GM12878 (cell line): ENCODE measurements at regions not wholly inside any gene's neighbourhood (a gene's known extent, or its start where the extent isn't known, plus 50 kb on each side); places are given as distances from the start of the nearest gene placed in this dataset.

Experiments
- ATAC-seq: fragments of 200-7000 bp; cut with Tn5 transposase; 3 replicates; pipeline ENCODE4 v1.9.1; 2020; ENCODE audit warnings: mild to moderate bottlenecking, moderate library complexity
- BruUV-seq: library from RNA; stranded (reverse); fragments of 400-500 nt; replicated peaks from 2 replicates; lab custom pipeline; 2021; lab: Mats Ljungman, UMichigan
- CTCF ChIA-PET: fragments of 300-600 bp; sonication (Branson Sonifier 250); formaldehyde crosslinking; extraction: SDS; loops from one replicate; lab custom pipeline; 2021; ENCODE audit warnings: inconsistent platforms; lab: Yijun Ruan, JAX
- POLR2A ChIA-PET: fragments of 350-600 bp; formaldehyde crosslinking; extraction: SDS; loops from one replicate; lab custom pipeline; 2021; ENCODE audit warnings: inconsistent platforms; lab: Charles Lee
- RAD21 ChIA-PET: fragments of 300-600 bp; sonication (Branson Sonifier 250); formaldehyde crosslinking; loops from one replicate; lab custom pipeline; 2023; ENCODE audit warnings: antibody characterized with exemption; ENCODE audit not compliant: unreplicated experiment; lab: Charles Lee
- SMC1A ChIA-PET: fragments of 300-600 bp; sonication (Branson Sonifier 250); formaldehyde crosslinking; loops from one replicate; lab custom pipeline; 2023; ENCODE audit not compliant: unreplicated experiment, uncharacterized antibody; lab: Charles Lee
- DNase-seq: peaks from one replicate; pipeline ENCODE4 v3.0.0-alpha.2; 2011; ENCODE audit warnings: low read depth, low spot score
- FAIRE-seq: peaks from 3 replicates; lab custom pipeline; 2011; peaks lifted over from hg19 to GRCh38; lab: Jason Lieb, UNC
- H2AFZ ChIP-seq: 2 replicates; pipeline ENCODE4 v1.6.0; 2011; ENCODE audit warnings: low read depth, low read length, control low read depth; ENCODE audit not compliant: control insufficient read depth
- H3K27ac ChIP-seq: 2 replicates; pipeline ENCODE4 v1.5.1; 2011; ENCODE audit warnings: control low read depth; ENCODE audit not compliant: control insufficient read depth, insufficient read depth
- H3K27me3 ChIP-seq, 2 experiments: replicated peaks in 1 of 2; 2 replicates each; pipeline versions ENCODE4 v1.6.0 to v1.6.1; 2011; ENCODE audit warnings: low read length in 1 of 2; ENCODE audit not compliant: control insufficient read depth in 2 of 2, insufficient read depth in 2 of 2
- H3K36me3 ChIP-seq, 2 experiments: 2 replicates each; pipeline ENCODE4 v1.5.1; 2011; ENCODE audit warnings: low read length in 1 of 2; ENCODE audit not compliant: control insufficient read depth in 2 of 2, insufficient read depth in 2 of 2
- H3K4me1 ChIP-seq: 2 replicates; pipeline ENCODE4 v1.6.1; 2011; ENCODE audit warnings: mild to moderate bottlenecking, low read length, moderate library complexity, mixed read lengths; ENCODE audit not compliant: control insufficient read depth, insufficient read depth
- H3K4me2 ChIP-seq: 2 replicates; pipeline ENCODE4 v1.6.0; 2011; ENCODE audit warnings: control low read depth; ENCODE audit not compliant: control insufficient read depth, insufficient read depth
- H3K4me3 ChIP-seq: fragments of 200-600 bp; sonication (generic); 2 replicates; pipeline ENCODE4 v1.5.1; 2016
- H3K79me2 ChIP-seq: 2 replicates; pipeline ENCODE4 v1.6.0; 2011; ENCODE audit warnings: low read length; ENCODE audit not compliant: control insufficient read depth, insufficient read depth
- H3K9ac ChIP-seq: 2 replicates; pipeline ENCODE4 v1.8.0; 2011; ENCODE audit warnings: low read length, control low read depth, mixed read lengths; ENCODE audit not compliant: control insufficient read depth, insufficient read depth
- H3K9me3 ChIP-seq: replicated peaks from 3 replicates; pipeline ENCODE4 v1.5.1; 2011; ENCODE audit warnings: mild to moderate bottlenecking, low read length; ENCODE audit not compliant: control insufficient read depth, insufficient read depth
- H4K20me1 ChIP-seq: 2 replicates; pipeline ENCODE4 v1.6.0; 2011; ENCODE audit not compliant: control insufficient read depth, insufficient read depth
- CHD2 ChIP-seq: IDR thresholded peaks from 2 replicates; pipeline ENCODE4 v1.6.1; 2011; ENCODE audit warnings: low read depth, low read length, improper control_type of control experiment, borderline replicate concordance
- EGR1 ChIP-seq, 2 experiments: IDR thresholded peaks; 1 replicate in 1 of 2; 2 replicates in 1 of 2; pipeline ENCODE4 v1.6.1; 2011 to 2012; ENCODE audit warnings: low read depth in 2 of 2, low read length in 2 of 2, borderline replicate concordance in 1 of 2, mild to moderate bottlenecking in 1 of 2, moderate library complexity in 1 of 2
- ETV6 ChIP-seq, 2 experiments: fragments of 450-650 bp in 1 of 2; IDR thresholded peaks in 1 of 2; conservative IDR thresholded peaks in 1 of 2; 2 replicates each; pipeline ENCODE4 v1.6.1; 2014; ENCODE audit warnings: antibody characterized with exemption in 1 of 2, borderline replicate concordance in 1 of 2, low read depth in 1 of 2, mild to moderate bottlenecking in 1 of 2, moderate library complexity in 1 of 2
- FOXK2 ChIP-seq: fragments of 450-650 bp; IDR thresholded peaks from 2 replicates; pipeline ENCODE4 v1.6.1; 2017; ENCODE audit warnings: mild to moderate bottlenecking, moderate library complexity
- MLLT1 ChIP-seq: fragments of 450-650 bp; IDR thresholded peaks from 2 replicates; pipeline ENCODE4 v1.6.1; 2016; ENCODE audit warnings: mild to moderate bottlenecking
- MYC ChIP-seq: IDR thresholded peaks from 2 replicates; pipeline ENCODE4 v1.6.1; 2011; ENCODE audit warnings: mild to moderate bottlenecking, low read length, moderate library complexity, inconsistent platforms; ENCODE audit not compliant: insufficient read depth, insufficient replicate concordance, insufficient read length, severe bottlenecking
- SIX5 ChIP-seq: IDR thresholded peaks from 2 replicates; pipeline ENCODE4 v1.6.1; 2011; ENCODE audit warnings: mild to moderate bottlenecking, low read depth, low read length, moderate library complexity; ENCODE audit not compliant: severe bottlenecking
- SMAD1 ChIP-seq: fragments of 450-650 bp; IDR thresholded peaks from 2 replicates; pipeline ENCODE4 v1.6.1; 2018; ENCODE audit warnings: mild to moderate bottlenecking, low read depth; ENCODE audit not compliant: partially characterized antibody
- TBL1XR1 ChIP-seq: IDR thresholded peaks from 2 replicates; pipeline ENCODE4 v1.6.1; 2012; ENCODE audit warnings: low read depth, low read length, improper control_type of control experiment
- whole genome bisulfite sequencing: methylation state at CpG from one replicate; pipeline ENCODE4 v1.1.6; 2016; ENCODE audit warnings: low lambda C conversion rate; ENCODE audit not compliant: insufficient replicate concordance, insufficient coverage; ENCODE audit errors: missing lambda C conversion rate; 5-methylcytosine and 5-hydroxymethylcytosine counted together
- in situ Hi-C: fragments of 300-500 bp; cut with MboI; formaldehyde crosslinking; loops from 9 replicates; pipeline ENCODE4 v1.14.3; 2018; ENCODE audit warnings: mixed read lengths
- intact Hi-C: fragments of 100-400 bp; cut with micrococcal nuclease; formaldehyde crosslinking; loops from one replicate; pipeline ENCODE4 v1.14.2; 2022; ENCODE audit not compliant: unreplicated experiment

GRCh38 chr1:115425442-115425841 lies 87.4 kb upstream of the NGF start:
- Histone ChIP-seq H3K27me3 (no peaks in the 10 kb centered on the region), H3K4me1 (no peaks in the 10 kb centered on the region), H3K4me2 (no peak overlapping the region), H3K9me3 (no peaks in the 10 kb centered on the region), H4K20me1 (no peaks in the 10 kb centered on the region), H3K9ac (no peak overlapping the region), H3K27ac (no peak overlapping the region), H3K4me3 (no peak overlapping the region), H2AFZ (no peak overlapping the region), H3K79me2 (no peaks in the 10 kb centered on the region), H3K36me3 (no peaks in the 10 kb centered on the region)
- ChIA-PET CTCF (no interaction called here), SMC1A (no interaction called here), RAD21 (no interaction called here), POLR2A (no interaction called here)
- intact Hi-C loops: no loop called here
- TF ChIP-seq MYC (no peak), FOXK2 (no peak), ETV6 (conservative IDR thresholded peaks at IDR 0.05 in 1 of 2, IDR thresholded peaks at IDR 0.05 in 1 of 2; ENCODE audit: borderline replicate concordance in 1 of 2, low read depth in 1 of 2) (no peak), MLLT1 (no peak), EGR1 (IDR thresholded peaks at IDR 0.05; ENCODE audit: borderline replicate concordance in 1 of 2, low read depth in 2 of 2, low read length in 2 of 2) (no peak), CHD2 (no peak), TBL1XR1 (no peak), SMAD1 (no peak), SIX5 (no peak)
- in situ Hi-C loops: loop anchor here (10.0 kb wide), 1 partner anchor 59 kb away; no protein-coding TSS in a partner anchor
- ATAC-seq (no peak), FAIRE-seq (no peak), DNase-seq (no peak)
- no TSS peak for BruUV-seq
- WGBS: 17% methylated on average over 5 of the region's 5 CpGs
